GM23338 (cell line): ENCODE measurements at regions not wholly inside any gene's neighbourhood (a gene's known extent, or its start where the extent isn't known, plus 50 kb on each side); places are given as distances from the start of the nearest gene placed in this dataset.

Experiments used
- ATAC-seq: fragments of 200-7000 bp; cut with Tn5 transposase; 3 replicates; pipeline ENCODE4 v1.9.1; 2020
- DNase-seq: peaks from one replicate; pipeline ENCODE4 v3.0.0-alpha.2; 2015; ENCODE audit warnings: low spot score
- H2AFZ ChIP-seq: fragments of 200-600 bp; sonication (generic); 2 replicates; pipeline ENCODE4 v1.8.0; 2016; ENCODE audit warnings: antibody characterized with exemption, mild to moderate bottlenecking, moderate library complexity
- H3F3A ChIP-seq: fragments of 200-600 bp; sonication (generic); replicated peaks from 2 replicates; pipeline ENCODE4 v1.8.0; 2017; ENCODE audit warnings: antibody characterized with exemption, mixed run types, low read depth
- H3K27ac ChIP-seq: fragments of 200-600 bp; sonication (generic); 2 replicates; pipeline ENCODE4 v1.6.1; 2016; ENCODE audit warnings: low read depth
- H3K27me3 ChIP-seq: fragments of 200-600 bp; sonication (generic); 2 replicates; pipeline ENCODE4 v1.8.0; 2016; ENCODE audit warnings: mild to moderate bottlenecking, mixed run types, moderate library complexity; ENCODE audit not compliant: insufficient read depth
- H3K36me3 ChIP-seq: fragments of 200-600 bp; sonication (generic); 2 replicates; pipeline ENCODE4 v1.8.0; 2016; ENCODE audit warnings: mild to moderate bottlenecking; ENCODE audit not compliant: insufficient read depth
- H3K4me1 ChIP-seq: fragments of 200-600 bp; sonication (generic); 2 replicates; pipeline ENCODE4 v1.8.0; 2016; ENCODE audit warnings: mild to moderate bottlenecking, moderate library complexity; ENCODE audit not compliant: insufficient read depth
- H3K4me2 ChIP-seq: fragments of 200-600 bp; sonication (generic); 2 replicates; pipeline ENCODE4 v1.7.1; 2017; ENCODE audit warnings: mixed run types
- H3K4me3 ChIP-seq: fragments of 200-600 bp; sonication (generic); 2 replicates; pipeline ENCODE4 v1.6.1; 2016; ENCODE audit warnings: mixed run types
- H3K79me2 ChIP-seq: fragments of 200-600 bp; sonication (generic); replicated peaks from 2 replicates; pipeline ENCODE4 v1.8.0; 2017; ENCODE audit warnings: mild to moderate bottlenecking; ENCODE audit not compliant: insufficient read depth
- H3K9me2 ChIP-seq: fragments of 200-600 bp; sonication (generic); 2 replicates; pipeline ENCODE4 v1.8.0; 2017; ENCODE audit not compliant: insufficient read depth
- H4K20me1 ChIP-seq: fragments of 200-600 bp; sonication (generic); replicated peaks from 2 replicates; pipeline ENCODE4 v1.8.0; 2017; ENCODE audit warnings: mild to moderate bottlenecking; ENCODE audit not compliant: insufficient read depth
- H3K27ac Mint-ChIP-seq: 2 replicates; pipeline ENCODE4 v1.8.0; 2020; ENCODE audit warnings: inconsistent platforms, mild to moderate bottlenecking, moderate library complexity, mixed read lengths
- H3K27me3 Mint-ChIP-seq: 3 replicates; pipeline ENCODE4 v1.8.0; 2022; ENCODE audit warnings: low read depth, mild to moderate bottlenecking, moderate library complexity, mixed read lengths, inconsistent platforms; ENCODE audit not compliant: insufficient read depth, poor library complexity
- H3K36me3 Mint-ChIP-seq: 3 replicates; pipeline ENCODE4 v1.8.0; 2021; ENCODE audit warnings: low read depth, mild to moderate bottlenecking, inconsistent platforms, moderate library complexity, mixed read lengths
- H3K4me1 Mint-ChIP-seq: 3 replicates; pipeline ENCODE4 v1.8.0; 2020; ENCODE audit warnings: mild to moderate bottlenecking, inconsistent platforms, mixed read lengths
- H3K4me3 Mint-ChIP-seq: 3 replicates; pipeline ENCODE4 v1.8.0; 2021; ENCODE audit warnings: moderate library complexity, mild to moderate bottlenecking, inconsistent platforms, mixed read lengths
- H3K9me3 Mint-ChIP-seq: 3 replicates; pipeline ENCODE4 v1.8.0; 2020; ENCODE audit warnings: moderate library complexity, mild to moderate bottlenecking, inconsistent platforms, mixed read lengths
- ETS1 ChIP-seq: IDR thresholded peaks from 2 replicates; pipeline ENCODE4 v1.6.1; 2016; ENCODE audit warnings: antibody characterized with exemption
- EZH2phosphoT487 ChIP-seq: fragments of 200-600 bp; sonication (generic); IDR thresholded peaks from one replicate; pipeline ENCODE4 v1.8.1; 2018; ENCODE audit warnings: antibody characterized with exemption; ENCODE audit not compliant: unreplicated experiment
- NANOG ChIP-seq: IDR thresholded peaks from 2 replicates; pipeline ENCODE4 v1.6.1; 2016; ENCODE audit warnings: antibody characterized with exemption, borderline replicate concordance
- POLR2AphosphoS5 ChIP-seq: IDR thresholded peaks from 2 replicates; pipeline ENCODE4 v1.6.1; 2016; ENCODE audit warnings: antibody characterized with exemption, low read depth
- STAT1 ChIP-seq: IDR thresholded peaks from one replicate; pipeline ENCODE4 v1.6.1; 2016; ENCODE audit warnings: antibody characterized with exemption; ENCODE audit not compliant: unreplicated experiment
- ZNF331 ChIP-seq: fragments of 250-450 bp; sonication (Bioruptor Pico); IDR thresholded peaks from 2 replicates; pipeline ENCODE4 v1.5.0; 2020; ENCODE audit warnings: low read depth, mild to moderate bottlenecking, moderate library complexity
- TF ChIP-seq, protein P1 (sequence below): fragments of 250-450 bp; sonication (Bioruptor Pico); IDR thresholded peaks from 2 replicates; pipeline ENCODE4 v1.5.0; 2020; ENCODE audit warnings: mild to moderate bottlenecking, moderate library complexity

DNA sequence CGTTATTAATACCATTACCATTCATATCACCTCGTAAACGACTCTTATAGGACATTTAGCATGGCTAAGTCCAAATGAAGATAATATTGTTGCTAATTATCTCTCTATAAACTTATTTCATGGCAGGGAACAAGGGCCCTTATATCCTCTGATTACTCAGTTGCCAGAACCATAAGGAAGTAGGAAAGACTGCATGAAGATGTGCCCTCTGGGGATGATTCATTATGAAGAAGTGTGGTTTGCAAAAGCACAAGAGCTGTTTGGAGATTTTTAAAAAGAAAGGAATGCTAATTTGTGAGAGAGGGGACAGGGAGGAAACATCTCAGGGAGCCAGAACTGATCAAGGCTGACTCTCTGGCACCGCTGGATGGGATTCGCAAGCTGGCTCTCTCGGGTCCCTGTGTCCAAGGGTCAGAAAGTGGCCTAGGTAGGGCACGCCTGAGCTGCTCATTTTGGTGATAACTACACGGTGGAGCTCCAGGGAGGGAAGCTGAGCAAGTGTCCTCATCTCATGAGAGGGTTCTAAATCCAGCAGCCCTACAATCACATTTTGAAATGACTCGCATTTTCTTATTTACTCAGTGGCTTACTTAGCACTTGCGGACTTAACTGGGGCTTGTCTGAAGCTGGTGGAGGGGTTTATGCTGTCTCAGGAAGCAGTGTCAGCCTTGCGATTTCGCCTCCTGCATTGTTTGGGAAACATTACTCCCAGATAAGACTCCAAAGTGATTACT lies 136.8 kb downstream of the C5orf15 start:
- Histone ChIP-seq H3K27me3 (no peaks in the 10 kb centered on the region), H4K20me1 (no peaks in the 10 kb centered on the region), H3K9me2 (no peaks in the 10 kb centered on the region), H3K4me3 (no peak overlapping the region), H3K4me1 (no peaks in the 10 kb centered on the region), H3K79me2 (no peaks in the 10 kb centered on the region), H3K4me2 (no peak overlapping the region), H3K36me3 (no peaks in the 10 kb centered on the region), H3F3A (no peaks in the 10 kb centered on the region), H3K27ac (no peak overlapping the region), H2AFZ (peak overlapping the region; percentile 92)
- Mint-ChIP-seq H3K4me1 (no peaks in the 10 kb centered on the region; the same call in 2 of the 3 replicates), H3K4me3 (no peak overlapping the region), H3K27me3 (no peaks in the 10 kb centered on the region), H3K27ac (no peak overlapping the region; the same call in 1 of the 2 replicates), H3K36me3 (no peaks in the 10 kb centered on the region), H3K9me3 (no peaks in the 10 kb centered on the region)
- DNase-seq (no peak), ATAC-seq (no peak)
- no peak for TF ChIP-seq EZH2phosphoT487

- no peaks in the 10 kb centered on the region for H3F3A ChIP-seq
- no peaks in the 10 kb centered on the region for H3K27me3 Mint-ChIP-seq
- no peak overlapping the region for H3K4me2 ChIP-seq
- no peaks in the 10 kb centered on the region for H3K27me3 ChIP-seq
- H3K79me2 ChIP-seq, result no peaks in the 10 kb centered on the region
- no peaks in the 10 kb centered on the region for H3K9me3 Mint-ChIP-seq
- no peak overlapping the region for H2AFZ ChIP-seq
- H4K20me1 ChIP-seq, result no peaks in the 10 kb centered on the region
- no peaks in the 10 kb centered on the region for H3K4me1 ChIP-seq
- no peak overlapping the region for H3K27ac Mint-ChIP-seq
- no peak overlapping the region for H3K4me3 ChIP-seq
- DNase-seq, result no peak
- H3K4me3 Mint-ChIP-seq, result no peak overlapping the region
- H3K27ac ChIP-seq, result no peak overlapping the region
- H3K4me1 Mint-ChIP-seq, result no peaks in the 10 kb centered on the region; the same call in 2 of the 3 replicates
- no peaks in the 10 kb centered on the region for H3K36me3 ChIP-seq
- H3K36me3 Mint-ChIP-seq, result no peaks in the 10 kb centered on the region
- ATAC-seq, result no peak
- no peaks in the 10 kb centered on the region for H3K9me2 ChIP-seq
- TF ChIP-seq ZNF331 (CRISPR knock-in tag) (no peak), STAT1 (no peak), EZH2phosphoT487 (no peak), ETS1 (no peak), NANOG (no peak), POLR2AphosphoS5 (no peak)
- TF ChIP-seq, protein P1, sequence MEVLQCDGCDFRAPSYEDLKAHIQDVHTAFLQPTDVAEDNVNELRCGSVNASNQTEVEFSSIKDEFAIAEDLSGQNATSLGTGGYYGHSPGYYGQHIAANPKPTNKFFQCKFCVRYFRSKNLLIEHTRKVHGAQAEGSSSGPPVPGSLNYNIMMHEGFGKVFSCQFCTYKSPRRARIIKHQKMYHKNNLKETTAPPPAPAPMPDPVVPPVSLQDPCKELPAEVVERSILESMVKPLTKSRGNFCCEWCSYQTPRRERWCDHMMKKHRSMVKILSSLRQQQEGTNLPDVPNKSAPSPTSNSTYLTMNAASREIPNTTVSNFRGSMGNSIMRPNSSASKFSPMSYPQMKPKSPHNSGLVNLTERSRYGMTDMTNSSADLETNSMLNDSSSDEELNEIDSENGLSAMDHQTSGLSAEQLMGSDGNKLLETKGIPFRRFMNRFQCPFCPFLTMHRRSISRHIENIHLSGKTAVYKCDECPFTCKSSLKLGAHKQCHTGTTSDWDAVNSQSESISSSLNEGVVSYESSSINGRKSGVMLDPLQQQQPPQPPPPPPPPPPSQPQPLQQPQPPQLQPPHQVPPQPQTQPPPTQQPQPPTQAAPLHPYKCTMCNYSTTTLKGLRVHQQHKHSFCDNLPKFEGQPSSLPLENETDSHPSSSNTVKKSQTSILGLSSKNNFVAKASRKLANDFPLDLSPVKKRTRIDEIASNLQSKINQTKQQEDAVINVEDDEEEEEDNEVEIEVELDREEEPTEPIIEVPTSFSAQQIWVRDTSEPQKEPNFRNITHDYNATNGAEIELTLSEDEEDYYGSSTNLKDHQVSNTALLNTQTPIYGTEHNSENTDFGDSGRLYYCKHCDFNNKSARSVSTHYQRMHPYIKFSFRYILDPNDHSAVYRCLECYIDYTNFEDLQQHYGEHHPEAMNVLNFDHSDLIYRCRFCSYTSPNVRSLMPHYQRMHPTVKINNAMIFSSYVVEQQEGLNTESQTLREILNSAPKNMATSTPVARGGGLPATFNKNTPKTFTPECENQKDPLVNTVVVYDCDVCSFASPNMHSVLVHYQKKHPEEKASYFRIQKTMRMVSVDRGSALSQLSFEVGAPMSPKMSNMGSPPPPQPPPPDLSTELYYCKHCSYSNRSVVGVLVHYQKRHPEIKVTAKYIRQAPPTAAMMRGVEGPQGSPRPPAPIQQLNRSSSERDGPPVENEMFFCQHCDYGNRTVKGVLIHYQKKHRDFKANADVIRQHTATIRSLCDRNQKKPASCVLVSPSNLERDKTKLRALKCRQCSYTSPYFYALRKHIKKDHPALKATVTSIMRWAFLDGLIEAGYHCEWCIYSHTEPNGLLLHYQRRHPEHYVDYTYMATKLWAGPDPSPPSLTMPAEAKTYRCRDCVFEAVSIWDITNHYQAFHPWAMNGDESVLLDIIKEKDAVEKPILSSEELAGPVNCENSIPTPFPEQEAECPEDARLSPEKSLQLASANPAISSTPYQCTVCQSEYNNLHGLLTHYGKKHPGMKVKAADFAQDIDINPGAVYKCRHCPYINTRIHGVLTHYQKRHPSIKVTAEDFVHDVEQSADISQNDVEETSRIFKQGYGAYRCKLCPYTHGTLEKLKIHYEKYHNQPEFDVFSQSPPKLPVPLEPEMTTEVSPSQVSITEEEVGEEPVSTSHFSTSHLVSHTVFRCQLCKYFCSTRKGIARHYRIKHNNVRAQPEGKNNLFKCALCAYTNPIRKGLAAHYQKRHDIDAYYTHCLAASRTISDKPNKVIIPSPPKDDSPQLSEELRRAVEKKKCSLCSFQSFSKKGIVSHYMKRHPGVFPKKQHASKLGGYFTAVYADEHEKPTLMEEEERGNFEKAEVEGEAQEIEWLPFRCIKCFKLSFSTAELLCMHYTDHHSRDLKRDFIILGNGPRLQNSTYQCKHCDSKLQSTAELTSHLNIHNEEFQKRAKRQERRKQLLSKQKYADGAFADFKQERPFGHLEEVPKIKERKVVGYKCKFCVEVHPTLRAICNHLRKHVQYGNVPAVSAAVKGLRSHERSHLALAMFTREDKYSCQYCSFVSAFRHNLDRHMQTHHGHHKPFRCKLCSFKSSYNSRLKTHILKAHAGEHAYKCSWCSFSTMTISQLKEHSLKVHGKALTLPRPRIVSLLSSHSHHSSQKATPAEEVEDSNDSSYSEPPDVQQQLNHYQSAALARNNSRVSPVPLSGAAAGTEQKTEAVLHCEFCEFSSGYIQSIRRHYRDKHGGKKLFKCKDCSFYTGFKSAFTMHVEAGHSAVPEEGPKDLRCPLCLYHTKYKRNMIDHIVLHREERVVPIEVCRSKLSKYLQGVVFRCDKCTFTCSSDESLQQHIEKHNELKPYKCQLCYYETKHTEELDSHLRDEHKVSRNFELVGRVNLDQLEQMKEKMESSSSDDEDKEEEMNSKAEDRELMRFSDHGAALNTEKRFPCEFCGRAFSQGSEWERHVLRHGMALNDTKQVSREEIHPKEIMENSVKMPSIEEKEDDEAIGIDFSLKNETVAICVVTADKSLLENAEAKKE (CRISPR knock-in tag), result no peak
Observed at GRCh38 chr5:133830911-133831310, 137.5 kb downstream of the C5orf15 start.
